ENCODE measurements at regions not wholly inside any gene's neighbourhood (a gene's known extent, or its start where the extent isn't known, plus 50 kb on each side); places are given as distances from the start of the nearest gene placed in this dataset.

GRCh38 chrX:25275159-25275558 lies 259.4 kb upstream of the ARX start:
- H3K4me3 ChIP-seq (ENCODE audit: low read depth, low read length) = no peak overlapping the region
- TF ChIP-seq CTCF (conservative IDR thresholded peaks at IDR 0.05; ENCODE audit: low read depth, low read length) = peak; percentile 47
- DNase-seq (ENCODE audit: low read depth) = no peak

DNA sequence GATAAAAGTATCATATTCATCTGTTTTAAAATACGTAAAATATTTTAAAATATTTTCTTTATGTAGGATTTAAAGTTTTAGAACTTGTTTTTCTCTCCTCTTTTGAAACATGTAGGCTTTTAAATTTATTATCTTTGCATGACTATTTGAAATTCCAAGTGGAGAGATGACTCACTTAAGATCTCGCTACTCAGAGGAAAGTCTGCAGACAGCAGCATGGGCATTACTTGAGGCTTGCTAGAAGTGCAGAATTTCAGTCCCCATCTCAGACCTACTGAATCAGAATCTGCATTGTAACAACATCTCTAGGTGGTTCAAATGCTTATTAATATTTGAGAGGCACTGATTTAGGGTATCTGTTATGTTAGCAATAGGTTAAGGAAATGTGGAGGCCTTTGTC lies 225.7 kb upstream of the ARX start:
- no peak for TF ChIP-seq CTCF (conservative IDR thresholded peaks at IDR 0.05; ENCODE audit: low read depth, low read length)
- DNase-seq (ENCODE audit: low read depth) = no peak
- H3K4me3 ChIP-seq (ENCODE audit: low read depth, low read length) = no peak overlapping the region

DNA sequence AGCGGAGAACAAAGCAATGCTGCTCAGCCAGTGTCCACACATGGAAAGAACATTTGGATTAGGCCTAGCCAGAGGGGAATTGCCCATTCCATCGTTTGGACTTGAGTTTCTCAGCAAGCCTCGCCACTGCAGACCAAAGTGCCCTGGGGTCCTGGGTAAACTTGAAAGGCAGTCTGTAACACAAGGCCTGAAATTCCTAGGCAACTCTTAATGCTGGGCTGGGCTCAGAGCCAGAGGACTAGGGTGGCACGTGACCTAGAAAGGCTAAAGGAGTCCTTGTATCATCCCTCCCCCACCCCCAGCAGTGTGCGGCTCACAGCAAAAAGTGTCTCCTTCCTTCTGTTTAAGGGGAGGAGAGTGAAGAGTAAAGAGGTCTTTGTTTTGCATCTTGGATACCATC lies 210.4 kb upstream of the ARX start:
- DNase-seq (ENCODE audit: low read depth) = no peak
- no peak overlapping the region for H3K4me3 ChIP-seq (ENCODE audit: low read depth, low read length)
- no peak for TF ChIP-seq CTCF (conservative IDR thresholded peaks at IDR 0.05; ENCODE audit: low read depth, low read length)

GRCh38 chrX:25219480-25219879 lies 203.7 kb upstream of the ARX start:
- no peak for TF ChIP-seq CTCF (conservative IDR thresholded peaks at IDR 0.05; ENCODE audit: low read depth, low read length)
- no peak overlapping the region for H3K4me3 ChIP-seq (ENCODE audit: low read depth, low read length)
- no peak for DNase-seq (ENCODE audit: low read depth)

DNA sequence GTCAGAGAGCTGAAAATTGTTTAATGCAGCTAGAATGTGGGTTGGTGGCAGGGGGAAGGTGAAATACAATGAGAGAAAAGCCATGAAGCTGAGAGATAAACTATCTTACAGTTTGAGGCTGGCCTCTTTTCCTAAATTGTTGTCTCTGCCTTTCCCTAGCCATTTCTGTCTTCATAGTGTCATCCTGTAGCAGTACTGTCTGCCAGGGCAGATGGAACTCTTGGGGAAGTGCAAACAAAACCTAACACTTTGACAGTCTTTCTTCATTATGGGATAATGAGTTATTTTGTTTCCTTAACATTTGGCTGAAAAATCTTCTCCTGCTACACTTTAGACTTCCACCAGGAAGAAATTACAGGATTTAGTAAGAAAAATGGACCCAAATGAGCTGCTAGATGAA lies 197.8 kb upstream of the ARX start:
- TF ChIP-seq CTCF (conservative IDR thresholded peaks at IDR 0.05; ENCODE audit: low read depth, low read length) = no peak
- H3K4me3 ChIP-seq (ENCODE audit: low read depth, low read length) = no peak overlapping the region
- no peak for DNase-seq (ENCODE audit: low read depth)

DNA sequence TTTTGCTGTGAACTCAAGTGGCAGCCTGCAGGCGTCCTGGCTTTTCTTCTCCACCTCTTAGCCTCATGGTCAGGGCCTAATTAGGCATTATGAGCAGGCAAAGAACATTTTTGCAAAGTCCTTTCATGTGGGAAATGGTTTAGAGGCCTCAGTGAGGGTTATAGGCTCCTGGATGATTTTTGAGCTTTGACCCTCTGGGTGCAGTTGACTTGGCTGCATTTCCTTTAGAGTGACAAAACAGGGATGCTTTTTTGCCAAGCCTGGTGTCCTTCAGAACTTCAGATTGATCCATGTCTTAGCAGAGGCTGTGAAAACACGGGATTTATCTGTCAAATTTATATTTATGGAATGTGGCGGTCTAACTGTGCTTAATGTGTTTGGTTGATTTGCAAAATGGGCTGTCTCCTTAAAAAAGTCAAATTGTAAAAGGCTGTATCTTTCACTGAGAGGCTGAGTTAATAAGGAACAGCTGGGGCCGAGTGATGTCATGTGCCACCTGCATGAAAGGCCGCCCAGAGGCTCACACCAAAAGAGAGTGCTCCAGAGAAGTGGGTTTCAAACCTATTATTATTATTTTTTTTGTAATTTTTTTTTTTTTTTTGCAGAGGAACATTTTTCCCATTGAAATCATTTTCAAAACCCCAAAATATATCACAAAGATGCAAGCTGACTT lies 192.2 kb upstream of the ARX start:
- H3K4me3 ChIP-seq (ENCODE audit: low read depth, low read length) = no peak overlapping the region
- no peak for DNase-seq (ENCODE audit: low read depth)
- TF ChIP-seq CTCF (conservative IDR thresholded peaks at IDR 0.05; ENCODE audit: low read depth, low read length) = no peak

- DNase-seq (ENCODE audit: low read depth) = peak; percentile 42
- TF ChIP-seq CTCF (conservative IDR thresholded peaks at IDR 0.05; ENCODE audit: low read depth, low read length) = peak; percentile 7
- no peak overlapping the region for H3K4me3 ChIP-seq (ENCODE audit: low read depth, low read length)
These were observed 191.0 kb upstream of the ARX start for GRCh38 chrX:25206778-25207177.
